ENCODE measurements at regions not wholly inside any gene's neighbourhood (a gene's known extent, or its start where the extent isn't known, plus 50 kb on each side); places are given as distances from the start of the nearest gene placed in this dataset.
A peak's percentile ranks its signal among the peaks of the same experiment; 100 is the strongest.

DNA sequence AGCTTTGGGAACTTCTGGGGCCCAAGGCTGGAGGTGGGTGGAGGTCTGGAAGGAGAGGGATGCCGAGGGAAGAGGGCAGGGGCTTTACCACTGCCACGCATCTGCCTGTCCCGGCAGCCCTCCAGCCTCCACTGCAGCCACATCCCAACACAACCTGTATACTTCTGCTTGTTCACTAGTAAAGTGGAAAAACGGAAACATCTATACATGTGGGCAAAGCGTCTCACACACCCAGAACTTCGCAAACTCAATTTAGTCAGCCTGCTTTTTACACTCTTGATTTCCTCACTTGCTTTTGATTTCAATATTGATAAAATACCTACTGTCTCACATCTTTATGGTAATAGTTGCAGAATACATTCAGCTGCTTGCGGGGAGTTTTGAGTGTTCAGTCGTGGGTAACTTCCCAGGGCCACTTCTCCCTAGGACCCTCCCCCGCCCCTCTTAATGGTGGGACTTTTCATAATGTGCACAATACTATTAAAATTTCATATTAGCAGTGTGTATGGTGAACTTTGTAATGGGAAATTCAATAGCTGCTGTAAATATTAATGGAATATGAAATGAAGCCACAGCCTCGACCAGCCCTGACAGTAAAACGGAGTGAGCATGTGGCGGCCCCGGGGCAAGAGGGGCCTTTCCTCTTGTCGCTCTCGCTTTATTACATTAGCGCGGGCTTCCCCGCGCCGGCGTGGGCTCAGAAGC is 85.2 kb downstream of the NR2F2 start:
- intact Hi-C loops (cut with DNase I): no loop called here
- peaks cover 76% of the 10 kb centered on the region for H3K27me3 ChIP-seq
- H3K4me1 ChIP-seq (replicated peaks in 1 of 2): peaks cover 0 to 6% of the 10 kb centered on the region in 2 donors
- peak overlapping the region in 1 of 4 donors; percentile 41 for H3K4me3 ChIP-seq
- WGBS, 4 donors: 40 to 50% (median 44%) methylated on average over 21 of the region's 21 CpGs
- no peak for DNase-seq
- no peaks in the 10 kb centered on the region for H3K36me3 ChIP-seq (replicated peaks in 1 of 2)
- TF ChIP-seq, protein P1, sequence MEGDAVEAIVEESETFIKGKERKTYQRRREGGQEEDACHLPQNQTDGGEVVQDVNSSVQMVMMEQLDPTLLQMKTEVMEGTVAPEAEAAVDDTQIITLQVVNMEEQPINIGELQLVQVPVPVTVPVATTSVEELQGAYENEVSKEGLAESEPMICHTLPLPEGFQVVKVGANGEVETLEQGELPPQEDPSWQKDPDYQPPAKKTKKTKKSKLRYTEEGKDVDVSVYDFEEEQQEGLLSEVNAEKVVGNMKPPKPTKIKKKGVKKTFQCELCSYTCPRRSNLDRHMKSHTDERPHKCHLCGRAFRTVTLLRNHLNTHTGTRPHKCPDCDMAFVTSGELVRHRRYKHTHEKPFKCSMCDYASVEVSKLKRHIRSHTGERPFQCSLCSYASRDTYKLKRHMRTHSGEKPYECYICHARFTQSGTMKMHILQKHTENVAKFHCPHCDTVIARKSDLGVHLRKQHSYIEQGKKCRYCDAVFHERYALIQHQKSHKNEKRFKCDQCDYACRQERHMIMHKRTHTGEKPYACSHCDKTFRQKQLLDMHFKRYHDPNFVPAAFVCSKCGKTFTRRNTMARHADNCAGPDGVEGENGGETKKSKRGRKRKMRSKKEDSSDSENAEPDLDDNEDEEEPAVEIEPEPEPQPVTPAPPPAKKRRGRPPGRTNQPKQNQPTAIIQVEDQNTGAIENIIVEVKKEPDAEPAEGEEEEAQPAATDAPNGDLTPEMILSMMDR (IDR thresholded peaks at IDR 0.05): no peak
- no peak for TF ChIP-seq POLR2A (IDR thresholded peaks at IDR 0.05)
- H3K27ac ChIP-seq: no peak overlapping the region
- no peaks in the 10 kb centered on the region for H3K9me3 ChIP-seq (replicated peaks in 1 of 3)

DNA sequence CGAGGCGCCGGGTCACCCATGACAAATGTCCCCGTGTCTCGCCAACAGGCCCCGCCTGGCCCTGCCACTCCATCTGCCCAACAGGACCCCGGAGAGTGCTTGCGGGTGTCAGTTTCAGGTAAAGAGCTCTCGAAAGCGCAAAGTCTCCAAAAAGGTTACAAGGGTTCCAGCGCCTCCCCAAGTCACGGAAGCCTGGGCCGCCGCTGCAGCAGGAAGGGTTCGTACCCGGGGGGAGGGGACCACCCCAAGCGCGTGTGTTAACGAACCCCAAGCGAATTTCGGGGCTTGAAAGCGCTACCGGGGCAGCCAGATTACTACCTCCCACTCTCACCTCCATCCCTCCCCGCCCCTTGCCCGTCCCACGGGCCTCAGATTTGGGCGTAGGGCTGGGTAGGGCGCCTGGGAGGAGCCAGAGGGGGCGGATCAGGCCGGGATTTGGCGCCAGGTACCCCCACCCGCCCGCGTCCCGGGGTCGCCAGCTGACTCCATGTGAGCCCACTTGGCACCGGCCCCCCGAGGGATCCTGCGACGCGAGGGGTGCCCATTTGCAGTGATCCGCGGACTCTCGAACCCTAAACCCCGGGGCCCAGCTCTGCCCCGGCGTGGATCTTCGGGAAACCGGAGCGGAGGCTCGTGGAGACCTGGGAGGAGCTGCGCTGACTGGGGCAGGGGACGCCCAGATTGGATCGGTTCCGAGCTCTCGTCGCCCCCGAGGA is 85.9 kb downstream of the NR2F2 start:
- H3K36me3 ChIP-seq (replicated peaks in 1 of 2): no peaks in the 10 kb centered on the region
- DNase-seq: no peak
- WGBS, 4 donors: 8 to 40% (median 9%) methylated on average over 1 to 58 of the region's 58 CpGs
- no peak overlapping the region for H3K27ac ChIP-seq
- intact Hi-C loops (cut with DNase I): no loop called here
- H3K4me3 ChIP-seq: peak overlapping the region in 2 of 4 donors; percentile 3 to 41
- peaks cover 0 to 6% of the 10 kb centered on the region in 2 donors for H3K4me1 ChIP-seq (replicated peaks in 1 of 2)
- TF ChIP-seq POLR2A (IDR thresholded peaks at IDR 0.05): no peak
- TF ChIP-seq, protein P1 (IDR thresholded peaks at IDR 0.05): no peak
- peaks cover 73% of the 10 kb centered on the region for H3K27me3 ChIP-seq
- H3K9me3 ChIP-seq (replicated peaks in 1 of 3): no peaks in the 10 kb centered on the region

DNA sequence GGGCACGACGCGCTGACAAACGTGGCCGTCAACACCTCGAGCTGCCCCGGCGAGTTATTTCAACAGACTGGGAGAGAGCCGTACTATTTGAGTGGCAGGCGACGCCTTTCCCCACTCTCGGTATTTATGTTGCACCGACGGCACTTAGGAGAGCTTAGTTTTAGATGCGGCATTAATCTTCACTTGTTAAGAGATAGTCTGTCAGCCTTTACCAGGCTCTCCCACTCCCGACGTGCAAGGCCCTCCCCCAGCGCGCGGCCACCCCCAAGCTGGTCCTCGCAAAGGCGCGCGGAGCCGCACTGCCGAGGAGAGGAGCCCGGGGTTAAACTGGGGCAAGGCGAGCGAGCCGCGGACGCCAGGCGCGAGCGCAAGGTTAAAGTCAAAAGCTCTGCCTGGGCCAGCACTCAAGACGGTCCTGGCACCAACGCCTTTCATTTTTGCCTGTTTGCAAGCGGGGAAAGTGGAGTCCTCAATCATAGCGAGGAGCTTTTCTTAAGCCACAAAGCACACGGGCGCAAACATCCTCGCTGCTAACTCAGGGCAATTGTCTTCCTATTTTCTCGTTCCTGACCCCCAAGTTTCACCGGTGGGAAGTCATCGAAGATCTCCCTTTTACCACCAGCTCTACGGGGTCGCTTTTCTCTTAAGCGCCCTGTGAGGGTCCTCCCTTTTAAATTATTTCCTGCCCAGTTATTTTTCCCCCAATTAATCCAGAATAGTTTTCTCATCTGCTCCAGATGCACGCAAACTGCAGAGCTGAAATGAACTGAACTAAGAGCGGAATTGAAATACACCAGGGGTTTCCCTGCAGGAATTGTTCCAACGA is 86.6 kb downstream of the NR2F2 start:
- WGBS, 4 donors: 4 to 10% (median 7%) methylated on average over 30 to 51 of the region's 51 CpGs
- TF ChIP-seq POLR2A (IDR thresholded peaks at IDR 0.05): no peak
- TF ChIP-seq, protein P1 (IDR thresholded peaks at IDR 0.05): no peak
- Histone ChIP-seq H3K4me3 (peak overlapping the region in 2 of 4 donors; percentile 3 to 41), H3K27ac (no peak overlapping the region), H3K4me1 (replicated peaks in 1 of 2) (peaks cover 0 to 6% of the 10 kb centered on the region in 2 donors), H3K36me3 (replicated peaks in 1 of 2) (no peaks in the 10 kb centered on the region), H3K9me3 (replicated peaks in 1 of 3) (no peaks in the 10 kb centered on the region), H3K27me3 (peaks cover 71% of the 10 kb centered on the region)
- DNase-seq: peak in 1 of 7 donors; percentile 15
- intact Hi-C loops (cut with DNase I): no loop called here

DNA sequence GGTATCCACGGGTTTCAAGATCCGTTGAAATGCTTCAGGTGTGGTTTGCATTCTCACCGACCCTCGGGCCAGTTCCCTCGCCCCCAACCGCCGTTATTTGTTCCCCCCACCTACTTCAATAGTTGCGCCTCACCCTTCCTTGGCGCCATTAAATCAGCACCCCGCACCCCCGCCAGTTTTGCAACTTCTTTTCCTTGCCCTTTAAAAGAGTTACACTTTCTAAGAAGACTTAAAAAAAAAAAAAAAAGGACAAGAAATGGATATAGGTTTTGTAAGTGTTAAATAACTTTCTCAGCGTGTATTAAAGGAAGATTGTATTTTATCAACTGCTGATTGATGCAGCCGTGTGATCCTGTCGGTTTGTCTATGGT is 87.2 kb downstream of the NR2F2 start:
- intact Hi-C loops (cut with DNase I): no loop called here
- Histone ChIP-seq H3K4me1 (replicated peaks in 1 of 2) (peaks cover 0 to 6% of the 10 kb centered on the region in 2 donors), H3K27ac (no peak overlapping the region), H3K4me3 (no peak overlapping the region), H3K27me3 (peaks cover 76% of the 10 kb centered on the region), H3K36me3 (replicated peaks in 1 of 2) (no peaks in the 10 kb centered on the region), H3K9me3 (replicated peaks in 1 of 3) (no peaks in the 10 kb centered on the region)
- 24 to 33% (median 30%) methylated on average over 14 of the region's 14 CpGs for WGBS, 4 donors
- TF ChIP-seq, protein P1 (IDR thresholded peaks at IDR 0.05): no peak
- no peak for TF ChIP-seq POLR2A (IDR thresholded peaks at IDR 0.05)
- DNase-seq: no peak
